ENCODE measurements at regions not wholly inside any gene's neighbourhood (a gene's known extent, or its start where the extent isn't known, plus 50 kb on each side); places are given as distances from the start of the nearest gene placed in this dataset.
A peak's percentile ranks its signal among the peaks of the same experiment; 100 is the strongest.

GRCh38 chr15:38187630-38188313 lies 64.9 kb upstream of the SPRED1 start:
- peak; percentile 70 for DNase-seq

- peak; percentile 31 for DNase-seq
These were observed 62.9 kb upstream of the SPRED1 start for GRCh38 chr15:38189671-38190295.

GRCh38 chr15:38190501-38190900 lies 62.1 kb upstream of the SPRED1 start:
- no peak for DNase-seq

- no peak for DNase-seq
These were observed 60.1 kb upstream of the SPRED1 start for GRCh38 chr15:38192496-38192895.

DNA sequence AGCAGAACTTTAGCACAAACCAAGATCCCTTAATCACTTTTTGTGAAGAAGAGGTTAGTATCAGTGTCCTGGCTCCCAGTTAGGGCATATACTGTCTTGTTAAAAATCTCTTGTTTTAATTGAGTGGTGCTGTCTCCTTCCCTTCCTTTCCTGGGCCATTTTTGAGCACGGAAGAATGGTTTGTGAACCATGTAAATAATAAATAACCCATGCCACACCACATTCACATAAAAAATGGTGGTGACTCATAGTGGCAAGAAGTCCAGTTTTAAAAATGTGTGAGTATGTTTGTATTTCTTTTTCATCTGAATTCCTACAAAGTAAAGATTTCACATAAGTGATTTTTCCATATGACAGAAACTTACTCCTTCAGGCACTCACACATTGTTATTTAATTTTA lies 59.1 kb upstream of the SPRED1 start:
- DNase-seq: no peak

- no peak for DNase-seq
These were observed 57.3 kb upstream of the SPRED1 start for GRCh38 chr15:38195191-38195901.

DNA sequence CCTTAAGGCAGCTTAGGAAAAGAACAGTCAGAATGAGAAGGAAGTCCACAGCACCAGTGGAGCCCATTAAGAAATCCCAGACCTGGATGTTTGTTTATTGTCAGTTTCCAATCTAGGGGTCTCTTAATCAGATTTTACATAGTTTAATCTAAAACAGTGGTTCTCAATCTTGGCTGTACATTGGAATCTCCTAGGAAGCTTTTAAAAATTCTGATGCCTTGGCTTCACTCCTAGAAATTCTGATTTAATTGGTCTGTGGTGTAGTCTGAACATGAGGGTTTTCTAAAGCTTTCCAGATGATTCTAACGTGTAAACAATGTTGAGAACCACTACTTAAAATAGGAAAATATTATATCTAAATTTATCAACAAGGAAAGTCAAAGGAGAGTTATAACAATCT lies 56.6 kb upstream of the SPRED1 start:
- DNase-seq: no peak

GRCh38 chr15:38197553-38197952 lies 55.1 kb upstream of the SPRED1 start:
- no peak for DNase-seq

- DNase-seq: no peak
These were observed 50.9 kb upstream of the SPRED1 start for GRCh38 chr15:38201714-38202113.

DNA sequence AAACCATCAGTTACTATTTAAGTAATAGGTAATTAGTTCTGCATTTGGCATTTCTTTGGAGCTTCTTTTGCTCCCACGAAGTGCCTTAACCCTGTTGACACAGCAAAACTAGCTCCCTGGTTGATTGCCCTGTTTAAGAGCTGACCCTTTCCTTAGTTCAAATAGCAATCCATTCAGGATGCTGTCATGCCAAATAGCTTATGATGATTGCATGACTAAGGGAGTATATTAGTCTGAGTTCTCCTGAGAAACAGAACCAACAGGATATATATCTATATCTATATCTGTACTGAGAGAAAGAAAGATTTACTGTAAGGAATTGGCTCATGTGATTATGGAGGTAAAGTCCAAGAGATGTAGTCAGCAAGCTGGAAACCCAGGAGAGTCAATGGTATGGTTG lies 50.3 kb upstream of the SPRED1 start:
- DNase-seq: no peak

Measured in retina (tissue), 1 donor.